H1 (cell line): ENCODE measurements at regions not wholly inside any gene's neighbourhood (a gene's known extent, or its start where the extent isn't known, plus 50 kb on each side); places are given as distances from the start of the nearest gene placed in this dataset.

Experiments used
- CTCF ChIA-PET: fragments of 300-600 bp; sonication (Branson Sonifier 250); formaldehyde crosslinking; loops from one replicate; lab custom pipeline; 2021; ENCODE audit not compliant: partially characterized antibody; lab: Charles Lee
- POLR2A ChIA-PET: fragments of 300-600 bp; sonication (Branson Sonifier 250); formaldehyde crosslinking; loops from one replicate; lab custom pipeline; 2021; ENCODE audit warnings: inconsistent platforms; ENCODE audit not compliant: partially characterized antibody; lab: Charles Lee
- DNase-seq, 2 experiments: peaks; one replicate each; pipeline versions ENCODE4 v3.0.0 to v3.0.0-alpha.2; 2010 to 2022; ENCODE audit warnings: low spot score in 2 of 2, low read depth in 1 of 2, mixed read lengths in 1 of 2
- FAIRE-seq: peaks from 2 replicates; lab custom pipeline; 2011; peaks lifted over from hg19 to GRCh38; lab: Jason Lieb, UNC
- H2AFZ ChIP-seq: 2 replicates; pipeline ENCODE4 v1.8.1; 2012; ENCODE audit warnings: low read length, inconsistent platforms
- H2AK5ac ChIP-seq: 2 replicates; pipeline ENCODE4 v1.6.1; 2013; ENCODE audit warnings: low read depth, low read length
- H2BK120ac ChIP-seq: replicated peaks from 2 replicates; pipeline ENCODE3; 2013; ENCODE audit warnings: low read depth, low read length, inconsistent platforms
- H2BK12ac ChIP-seq: 2 replicates; pipeline ENCODE4 v1.6.1; 2013; ENCODE audit warnings: low read depth, low read length
- H2BK15ac ChIP-seq: 2 replicates; pipeline ENCODE4 v1.6.1; 2013; ENCODE audit warnings: low read length
- H2BK20ac ChIP-seq: 2 replicates; pipeline ENCODE4 v1.6.1; 2013; ENCODE audit warnings: low read length
- H2BK5ac ChIP-seq: 2 replicates; pipeline ENCODE4 v1.6.1; 2013; ENCODE audit warnings: low read depth, low read length
- H3K14ac ChIP-seq: 2 replicates; pipeline ENCODE4 v1.6.1; 2013; ENCODE audit warnings: inconsistent platforms; ENCODE audit not compliant: insufficient read length
- H3K18ac ChIP-seq: 2 replicates; pipeline ENCODE4 v1.6.1; 2013; ENCODE audit warnings: low read length; ENCODE audit errors: extremely low read depth
- H3K23ac ChIP-seq: 2 replicates; pipeline ENCODE4 v1.6.1; 2013; ENCODE audit warnings: inconsistent platforms; ENCODE audit not compliant: insufficient read length
- H3K23me2 ChIP-seq: 2 replicates; pipeline ENCODE4 v1.6.1; 2013; ENCODE audit warnings: low read depth, low read length
- H3K27ac ChIP-seq: 2 replicates; pipeline ENCODE4 v1.6.1; 2011; ENCODE audit warnings: low read depth, low read length, inconsistent platforms
- H3K27me3 ChIP-seq, 4 experiments: replicated peaks in 1 of 4; 1 replicate in 1 of 4; 2 replicates in 3 of 4; pipeline versions ENCODE4 v1.6.1 to v1.8.1; 2011 to 2013; ENCODE audit warnings: low read length in 3 of 4, mild to moderate bottlenecking in 3 of 4, inconsistent platforms in 2 of 4, mixed read lengths in 2 of 4, moderate library complexity in 1 of 4; ENCODE audit not compliant: control insufficient read depth in 3 of 4, insufficient read depth in 3 of 4; ENCODE audit errors: extremely low read depth in 1 of 4
- H3K36me3 ChIP-seq, 4 experiments: 2 replicates each; pipeline versions ENCODE4 v1.6.1 to v1.8.1; 2011 to 2013; ENCODE audit warnings: mild to moderate bottlenecking in 4 of 4, low read length in 3 of 4, moderate library complexity in 2 of 4, control low read depth in 1 of 4, inconsistent platforms in 1 of 4; ENCODE audit not compliant: insufficient read depth in 4 of 4, control insufficient read depth in 2 of 4
- H3K4ac ChIP-seq: replicated peaks from 2 replicates; pipeline ENCODE3; 2013; ENCODE audit warnings: low read length, low read depth, mixed read lengths, inconsistent platforms; ENCODE audit not compliant: insufficient read length
- H3K4me1 ChIP-seq, 4 experiments: replicated peaks in 1 of 4; 1 replicate in 1 of 4; 2 replicates in 3 of 4; pipeline versions ENCODE4 v1.6.1 to v1.8.1; 2011 to 2013; ENCODE audit warnings: low read length in 3 of 4, inconsistent platforms in 2 of 4, mixed read lengths in 1 of 4; ENCODE audit not compliant: insufficient read depth in 4 of 4, control insufficient read depth in 3 of 4
- H3K4me2 ChIP-seq, 2 experiments: 2 replicates each; pipeline versions ENCODE4 v1.6.1 to v1.8.1; 2011 to 2013; ENCODE audit warnings: low read depth in 2 of 2, low read length in 2 of 2, control low read depth in 1 of 2, inconsistent platforms in 1 of 2, mild to moderate bottlenecking in 1 of 2; ENCODE audit not compliant: insufficient read depth in 1 of 2
- H3K4me3 ChIP-seq, 4 experiments: fragments of 200-600, 300-600 bp in 1 of 4; sonication (generic), shearing (Covaris generic), sonication (Bioruptor Twin) in 1 of 4; 2 replicates each; pipeline versions ENCODE4 v1.5.1 to v1.8.1; 2011 to 2016; ENCODE audit warnings: low read length in 4 of 4, low read depth in 3 of 4, control low read depth in 2 of 4, inconsistent platforms in 2 of 4, mild to moderate bottlenecking in 2 of 4, mixed read lengths in 1 of 4, moderate library complexity in 1 of 4; ENCODE audit not compliant: insufficient read depth in 2 of 4; ENCODE audit errors: extremely low read depth in 1 of 4
- H3K56ac ChIP-seq: replicated peaks from 2 replicates; pipeline ENCODE3; 2013; ENCODE audit warnings: low read depth, mild to moderate bottlenecking, mixed read lengths, low read length, inconsistent platforms; ENCODE audit not compliant: insufficient read length
- H3K79me1 ChIP-seq: 2 replicates; pipeline ENCODE4 v1.6.1; 2013; ENCODE audit warnings: low read depth, low read length, control low read depth
- H3K79me2 ChIP-seq, 2 experiments: 2 replicates each; pipeline versions ENCODE4 v1.6.1 to v1.8.1; 2012 to 2013; ENCODE audit warnings: low read length in 2 of 2, mild to moderate bottlenecking in 2 of 2, inconsistent platforms in 1 of 2; ENCODE audit not compliant: insufficient read depth in 2 of 2, control insufficient read depth in 1 of 2
- H3K9ac ChIP-seq, 4 experiments: replicated peaks in 1 of 4; 1 replicate in 1 of 4; 2 replicates in 3 of 4; pipeline versions ENCODE4 v1.6.1 to v1.8.1; 2011 to 2013; ENCODE audit warnings: low read depth in 3 of 4, low read length in 3 of 4, control low read depth in 2 of 4, mild to moderate bottlenecking in 2 of 4, moderate library complexity in 2 of 4, inconsistent platforms in 1 of 4; ENCODE audit errors: extremely low read depth in 1 of 4
- H3K9me3 ChIP-seq, 2 experiments: 2 replicates each; pipeline versions ENCODE4 v1.6.1 to v1.8.1; 2012 to 2013; ENCODE audit warnings: mild to moderate bottlenecking in 2 of 2, moderate library complexity in 2 of 2, control low read depth in 1 of 2, inconsistent platforms in 1 of 2, low read depth in 1 of 2, low read length in 1 of 2, mixed read lengths in 1 of 2; ENCODE audit not compliant: insufficient read depth in 2 of 2
- H4K20me1 ChIP-seq, 2 experiments: replicated peaks in 1 of 2; 2 replicates each; pipeline versions ENCODE3 to v1.8.1; 2011 to 2013; ENCODE audit warnings: inconsistent platforms in 2 of 2, low read length in 2 of 2, mild to moderate bottlenecking in 1 of 2; ENCODE audit not compliant: insufficient read depth in 2 of 2, control insufficient read depth in 1 of 2
- H4K5ac ChIP-seq: 2 replicates; pipeline ENCODE4 v1.6.1; 2013; ENCODE audit warnings: low read length, low read depth, mixed read lengths, inconsistent platforms; ENCODE audit not compliant: insufficient read length
- H4K8ac ChIP-seq: 2 replicates; pipeline ENCODE4 v1.8.0; 2013; ENCODE audit warnings: mild to moderate bottlenecking, moderate library complexity, low read length, inconsistent platforms; ENCODE audit not compliant: insufficient read depth; ENCODE audit errors: extremely low read depth
- H4K91ac ChIP-seq: replicated peaks from 2 replicates; pipeline ENCODE3; 2013; ENCODE audit warnings: low read length, mixed read lengths, inconsistent platforms; ENCODE audit not compliant: insufficient read length
- WGBS, 2 experiments: shearing (Covaris generic) in 1 of 2; methylation state at CpG; one replicate each; pipeline versions ENCODE4 v1.1.6 to v1.1.7; 2013 to 2015; ENCODE audit warnings: low lambda C conversion rate in 2 of 2, mixed read lengths in 2 of 2, inconsistent platforms in 1 of 2, low coverage in 1 of 2, missing lambda C conversion rate in 1 of 2; ENCODE audit not compliant: insufficient replicate concordance in 2 of 2, insufficient coverage in 1 of 2, insufficient read length in 1 of 2; ENCODE audit errors: extremely low coverage in 1 of 2, missing lambda C conversion rate in 1 of 2; 5-methylcytosine and 5-hydroxymethylcytosine counted together

DNA sequence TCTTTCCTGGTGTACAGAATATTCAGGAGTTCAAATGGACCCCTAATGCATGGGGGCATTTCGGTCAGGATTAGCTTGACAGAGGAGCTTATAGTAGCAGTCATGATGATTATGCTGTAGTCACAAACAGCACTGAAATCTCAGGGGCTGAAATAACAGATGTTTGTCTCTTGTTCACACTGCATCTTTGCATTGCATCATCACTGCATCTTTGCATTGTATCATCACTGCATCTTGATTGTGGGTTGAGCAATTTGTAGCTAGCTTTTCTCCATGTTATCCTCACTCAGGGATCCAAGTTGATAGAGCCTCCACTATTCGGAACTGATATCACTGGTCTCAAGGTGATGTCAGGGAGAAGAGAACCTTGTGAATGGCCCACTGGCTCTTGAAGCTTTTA, 160.9 kb downstream of the GATB start:
- H3K4me1 ChIP-seq: no peaks in the 10 kb centered on the region
- no peak overlapping the region for H2AK5ac ChIP-seq
- H4K20me1 ChIP-seq: no peaks in the 10 kb centered on the region
- H2BK20ac ChIP-seq: no peak overlapping the region
- H3K23me2 ChIP-seq: no peaks in the 10 kb centered on the region
- H2BK15ac ChIP-seq: no peak overlapping the region
- ChIA-PET POLR2A (no interaction called here), CTCF (interaction anchor here (0.7 to 1.5 kb wide), 5 partner anchors 10 to 238 kb away, joined by 3 to 7 read pairs (median 4); no protein-coding TSS in a partner anchor)
- H3K4ac ChIP-seq: no peak overlapping the region
- H2BK5ac ChIP-seq: no peak overlapping the region
- no peak overlapping the region for H3K18ac ChIP-seq
- H2BK120ac ChIP-seq: no peak overlapping the region
- no peak overlapping the region for H4K8ac ChIP-seq
- WGBS, 2 experiments: 87% methylated on average over 2 of the region's 2 CpGs; no CpG with 5 or more reads in 1 of the 2 experiments
- H3K14ac ChIP-seq: no peak overlapping the region
- H3K9me3 ChIP-seq: no peaks in the 10 kb centered on the region; a peak in 1 of 4 replicates
- H4K5ac ChIP-seq: no peak overlapping the region
- H3K4me2 ChIP-seq: no peak overlapping the region
- H3K79me1 ChIP-seq: no peaks in the 10 kb centered on the region; the same call in 1 of the 2 replicates
- H4K91ac ChIP-seq: no peak overlapping the region
- H3K56ac ChIP-seq: no peak overlapping the region
- no peak overlapping the region for H2BK12ac ChIP-seq
- no peak overlapping the region for H3K23ac ChIP-seq
- no peak for FAIRE-seq
- H3K27ac ChIP-seq: no peak overlapping the region
- no peak overlapping the region for H2AFZ ChIP-seq
- H3K79me2 ChIP-seq: peaks cover 0 to 3% of the 10 kb centered on the region in 2 experiments; a peak in 1 of 4 replicates
- H3K9ac ChIP-seq: no peak overlapping the region
- H3K4me3 ChIP-seq: no peak overlapping the region
- peaks cover 0 to 18% (median 7%) of the 10 kb centered on the region in 4 experiments; a peak in 4 of 8 replicates for H3K36me3 ChIP-seq
- H3K27me3 ChIP-seq: no peaks in the 10 kb centered on the region
- DNase-seq: no peak
